Fibroblast of lung (primary cell): ENCODE measurements at regions not wholly inside any gene's neighbourhood (a gene's known extent, or its start where the extent isn't known, plus 50 kb on each side); places are given as distances from the start of the nearest gene placed in this dataset.

ENCODE experiments used
- DNase-seq, 2 donors: peaks; one replicate each; pipeline versions ENCODE4 v3.0.0 to v3.0.0-alpha.2; 2010; ENCODE audit warnings: low read depth in 2 of 2
- H2AFZ ChIP-seq: 2 replicates; pipeline ENCODE4 v1.5.1; 2012; ENCODE audit warnings: low read length, control low read depth, inconsistent platforms
- H3K27ac ChIP-seq: 2 replicates; pipeline ENCODE4 v1.5.1; 2011; ENCODE audit warnings: low read length, control low read depth; ENCODE audit not compliant: insufficient read depth
- H3K27me3 ChIP-seq: 2 replicates; pipeline ENCODE4 v1.5.1; 2011; ENCODE audit warnings: mild to moderate bottlenecking, low read length; ENCODE audit not compliant: control insufficient read depth, insufficient read depth
- H3K36me3 ChIP-seq: 2 replicates; pipeline ENCODE4 v1.5.1; 2011; ENCODE audit warnings: low read length; ENCODE audit not compliant: control insufficient read depth, insufficient read depth
- H3K4me1 ChIP-seq: 2 replicates; pipeline ENCODE4 v1.5.1; 2011; ENCODE audit warnings: low read length; ENCODE audit not compliant: control insufficient read depth, insufficient read depth; ENCODE audit errors: extremely low read depth
- H3K4me2 ChIP-seq: 2 replicates; pipeline ENCODE4 v1.5.1; 2011; ENCODE audit warnings: low read length, control low read depth; ENCODE audit not compliant: insufficient read depth; ENCODE audit errors: extremely low read depth
- H3K4me3 ChIP-seq, 4 experiments: fragments of 200-600 bp in 1 of 4; sonication (generic) in 1 of 4; replicated peaks in 1 of 4; 2 replicates each; pipeline ENCODE4 v1.5.1; 2011 to 2016; ENCODE audit warnings: low read length in 4 of 4, low read depth in 3 of 4, mild to moderate bottlenecking in 3 of 4, control low read depth in 2 of 4, inconsistent platforms in 1 of 4, mixed read lengths in 1 of 4; ENCODE audit not compliant: insufficient read depth in 1 of 4; ENCODE audit errors: control extremely low read depth in 1 of 4
- H3K79me2 ChIP-seq: 2 replicates; pipeline ENCODE4 v1.5.1; 2012; ENCODE audit warnings: mild to moderate bottlenecking, low read length, inconsistent platforms; ENCODE audit not compliant: control insufficient read depth, insufficient read depth
- H3K9ac ChIP-seq: 2 replicates; pipeline ENCODE4 v1.5.1; 2011; ENCODE audit warnings: mild to moderate bottlenecking, low read length, control low read depth; ENCODE audit not compliant: insufficient read depth
- H3K9me3 ChIP-seq: 2 replicates; pipeline ENCODE4 v1.5.1; 2012; ENCODE audit warnings: low read depth, low read length; ENCODE audit not compliant: control insufficient read depth, insufficient read depth
- H4K20me1 ChIP-seq: 2 replicates; pipeline ENCODE4 v1.5.1; 2011; ENCODE audit warnings: low read length; ENCODE audit not compliant: control insufficient read depth, insufficient read depth; ENCODE audit errors: extremely low read depth
- EZH2 ChIP-seq: IDR thresholded peaks from 2 replicates; pipeline ENCODE4 v1.5.1; 2012; ENCODE audit warnings: low read length, control low read depth, mild to moderate bottlenecking; ENCODE audit errors: missing control alignments
- TF ChIP-seq, protein P1 (sequence below), 2 donors: IDR thresholded peaks in 1 of 2; conservative IDR thresholded peaks in 1 of 2; 1 replicate in 1 of 2; 2 replicates in 1 of 2; pipeline ENCODE4 v1.5.1; 2011 to 2012; ENCODE audit warnings: low read length in 2 of 2, control low read depth in 1 of 2, inconsistent platforms in 1 of 2, low read depth in 1 of 2, mild to moderate bottlenecking in 1 of 2

DNA sequence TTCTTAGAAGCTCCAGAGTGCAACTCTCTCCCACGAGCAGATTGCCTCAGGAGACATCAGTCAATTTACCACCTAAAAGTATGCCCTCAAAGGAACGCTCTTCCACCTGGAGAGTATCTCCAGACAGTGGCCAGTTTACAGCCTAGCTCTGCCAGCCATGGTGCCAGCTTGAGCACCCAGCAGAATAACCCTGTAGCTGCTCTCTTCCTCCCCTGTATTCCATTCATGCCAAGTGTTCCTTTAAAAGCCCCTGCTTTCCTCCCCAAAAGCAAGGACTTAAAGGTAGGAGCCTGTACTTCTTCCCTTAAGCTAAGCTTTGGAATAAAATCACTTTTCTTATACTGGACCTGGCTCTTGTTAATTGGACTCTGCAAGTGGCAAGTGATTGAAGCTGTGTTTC lies 245.4 kb upstream of the TMEM132C start:
- Histone ChIP-seq H3K79me2 (no peaks in the 10 kb centered on the region), H3K4me3 (no peak overlapping the region), H3K4me1 (no peaks in the 10 kb centered on the region), H4K20me1 (no peaks in the 10 kb centered on the region), H3K9ac (no peak overlapping the region), H3K27me3 (no peaks in the 10 kb centered on the region), H3K9me3 (no peaks in the 10 kb centered on the region), H3K36me3 (no peaks in the 10 kb centered on the region), H3K4me2 (no peak overlapping the region), H3K27ac (no peak overlapping the region), H2AFZ (no peak overlapping the region)
- DNase-seq: no peak
- TF ChIP-seq EZH2: no peak
- TF ChIP-seq, protein P1, sequence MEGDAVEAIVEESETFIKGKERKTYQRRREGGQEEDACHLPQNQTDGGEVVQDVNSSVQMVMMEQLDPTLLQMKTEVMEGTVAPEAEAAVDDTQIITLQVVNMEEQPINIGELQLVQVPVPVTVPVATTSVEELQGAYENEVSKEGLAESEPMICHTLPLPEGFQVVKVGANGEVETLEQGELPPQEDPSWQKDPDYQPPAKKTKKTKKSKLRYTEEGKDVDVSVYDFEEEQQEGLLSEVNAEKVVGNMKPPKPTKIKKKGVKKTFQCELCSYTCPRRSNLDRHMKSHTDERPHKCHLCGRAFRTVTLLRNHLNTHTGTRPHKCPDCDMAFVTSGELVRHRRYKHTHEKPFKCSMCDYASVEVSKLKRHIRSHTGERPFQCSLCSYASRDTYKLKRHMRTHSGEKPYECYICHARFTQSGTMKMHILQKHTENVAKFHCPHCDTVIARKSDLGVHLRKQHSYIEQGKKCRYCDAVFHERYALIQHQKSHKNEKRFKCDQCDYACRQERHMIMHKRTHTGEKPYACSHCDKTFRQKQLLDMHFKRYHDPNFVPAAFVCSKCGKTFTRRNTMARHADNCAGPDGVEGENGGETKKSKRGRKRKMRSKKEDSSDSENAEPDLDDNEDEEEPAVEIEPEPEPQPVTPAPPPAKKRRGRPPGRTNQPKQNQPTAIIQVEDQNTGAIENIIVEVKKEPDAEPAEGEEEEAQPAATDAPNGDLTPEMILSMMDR (conservative IDR thresholded peaks at IDR 0.05 in 1 of 2, IDR thresholded peaks at IDR 0.05 in 1 of 2; ENCODE audit: low read depth in 1 of 2, low read length in 2 of 2): no peak

DNA sequence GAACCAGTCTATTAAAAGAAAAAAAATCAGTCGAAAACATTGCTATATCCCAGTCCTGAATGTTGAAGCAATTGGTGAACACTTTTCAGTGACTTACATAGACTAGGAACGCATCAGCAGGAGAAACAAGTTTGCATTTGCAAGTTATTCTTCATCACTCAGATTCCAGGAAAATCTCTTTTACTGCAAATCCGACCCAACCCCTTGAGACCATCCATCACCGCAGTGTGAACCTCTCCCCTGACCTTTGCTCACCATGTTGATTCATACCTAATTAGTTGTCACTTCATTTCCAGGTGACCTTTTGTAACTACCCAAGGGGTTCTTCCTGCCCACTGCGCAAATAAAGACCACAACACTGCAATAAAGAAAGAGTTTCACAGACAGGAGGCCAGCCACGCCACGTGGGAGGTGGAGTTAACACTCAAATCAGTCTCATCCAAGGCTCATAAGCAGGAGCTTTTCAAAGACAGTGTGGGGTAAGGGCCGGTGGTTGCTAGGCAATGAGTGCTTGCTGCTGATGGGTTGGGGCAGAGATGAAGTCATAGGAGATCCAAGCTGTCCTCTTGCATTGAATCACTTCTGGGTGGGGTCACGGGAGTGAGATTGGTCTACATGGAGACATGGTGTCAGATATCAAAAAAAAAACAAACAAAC lies 241.3 kb upstream of the TMEM132C start:
- H3K27me3 ChIP-seq: no peaks in the 10 kb centered on the region
- no peaks in the 10 kb centered on the region for H3K79me2 ChIP-seq
- H3K4me2 ChIP-seq: no peak overlapping the region
- TF ChIP-seq, protein P1 (conservative IDR thresholded peaks at IDR 0.05 in 1 of 2, IDR thresholded peaks at IDR 0.05 in 1 of 2; ENCODE audit: low read depth in 1 of 2, low read length in 2 of 2): no peak
- TF ChIP-seq EZH2: no peak
- no peak overlapping the region for H2AFZ ChIP-seq
- no peaks in the 10 kb centered on the region for H3K9me3 ChIP-seq
- no peak overlapping the region for H3K9ac ChIP-seq
- no peak overlapping the region for H3K4me3 ChIP-seq
- H3K27ac ChIP-seq: no peak overlapping the region
- no peak for DNase-seq
- H4K20me1 ChIP-seq: no peaks in the 10 kb centered on the region
- H3K36me3 ChIP-seq: no peaks in the 10 kb centered on the region
- H3K4me1 ChIP-seq: no peaks in the 10 kb centered on the region

DNA sequence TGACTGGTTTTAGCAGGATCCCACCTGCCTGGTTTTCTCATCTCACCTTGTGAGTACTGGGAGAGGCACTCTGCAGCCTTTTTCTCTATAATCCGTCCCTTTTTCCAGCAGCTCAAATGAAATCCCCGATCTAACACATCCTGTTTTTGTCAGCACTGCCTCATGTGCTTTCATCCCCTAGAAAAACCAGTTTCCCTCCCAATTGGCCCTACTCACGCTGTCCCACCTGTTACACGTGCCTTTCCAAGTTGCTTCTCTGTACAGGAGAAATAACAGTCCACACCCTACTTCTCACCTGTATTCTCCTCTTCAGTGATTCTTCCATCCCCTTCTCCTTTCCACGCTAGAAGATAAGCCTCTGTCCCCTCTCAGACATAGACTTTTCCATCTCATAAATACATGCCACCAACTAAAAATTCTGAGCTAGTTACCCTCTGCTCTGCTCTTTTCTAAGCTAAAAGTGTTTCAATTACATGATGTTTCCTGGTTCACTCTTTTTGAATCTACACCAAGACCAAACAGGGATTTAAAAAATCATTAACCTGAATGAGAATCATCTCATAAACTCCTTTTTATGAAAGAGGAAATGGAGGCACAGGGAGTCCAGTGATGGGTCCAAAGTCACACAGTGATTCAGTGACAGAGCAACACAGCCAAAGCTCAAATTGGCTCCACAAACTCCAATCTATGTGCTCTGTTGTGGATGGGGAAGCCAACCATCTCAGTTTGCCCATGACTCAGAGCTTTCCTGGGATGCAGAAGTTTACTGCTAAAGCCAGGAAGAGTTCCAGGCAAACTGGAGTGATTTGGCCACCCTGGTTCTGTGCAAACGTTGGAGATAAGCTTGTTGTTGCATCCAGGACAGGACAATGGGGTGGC lies 240.0 kb upstream of the TMEM132C start:
- Histone ChIP-seq H3K4me1 (no peaks in the 10 kb centered on the region), H3K27me3 (no peaks in the 10 kb centered on the region), H3K27ac (no peak overlapping the region), H3K9me3 (no peaks in the 10 kb centered on the region), H3K79me2 (no peaks in the 10 kb centered on the region), H3K36me3 (no peaks in the 10 kb centered on the region), H3K4me2 (no peak overlapping the region), H4K20me1 (no peaks in the 10 kb centered on the region), H2AFZ (no peak overlapping the region), H3K9ac (no peak overlapping the region), H3K4me3 (no peak overlapping the region)
- DNase-seq: no peak
- TF ChIP-seq, protein P1 (conservative IDR thresholded peaks at IDR 0.05 in 1 of 2, IDR thresholded peaks at IDR 0.05 in 1 of 2; ENCODE audit: low read depth in 1 of 2, low read length in 2 of 2): no peak
- TF ChIP-seq EZH2: no peak
